ENCODE measurements at regions not wholly inside any gene's neighbourhood (a gene's known extent, or its start where the extent isn't known, plus 50 kb on each side); places are given as distances from the start of the nearest gene placed in this dataset.

- DNase-seq = no peak
Measured at GRCh38 chr2:128970332-128971116, 651.9 kb upstream of the HS6ST1 start.

GRCh38 chr2:128973566-128973965 is 654.9 kb upstream of the HS6ST1 start:
- DNase-seq = no peak

GRCh38 chr2:128978212-128978611 is 659.5 kb upstream of the HS6ST1 start:
- no peak for DNase-seq

- no peak for DNase-seq
Measured at GRCh38 chr2:128979182-128979581, 660.5 kb upstream of the HS6ST1 start.

- DNase-seq = no peak
Measured at GRCh38 chr2:128980475-128980874, 661.8 kb upstream of the HS6ST1 start.

GRCh38 chr2:128981353-128981752 is 662.7 kb upstream of the HS6ST1 start:
- DNase-seq = no peak

GRCh38 chr2:128982001-128982400 is 663.3 kb upstream of the HS6ST1 start:
- DNase-seq = no peak

GRCh38 chr2:128982670-128983069 is 664.0 kb upstream of the HS6ST1 start:
- DNase-seq = no peak

- DNase-seq = no peak
Measured at GRCh38 chr2:128983094-128983493, 664.4 kb upstream of the HS6ST1 start.

GRCh38 chr2:128984081-128984480 is 665.4 kb upstream of the HS6ST1 start:
- DNase-seq = no peak

GRCh38 chr2:128984855-128985254 is 666.2 kb upstream of the HS6ST1 start:
- no peak for DNase-seq

GRCh38 chr2:128986026-128986715 is 667.5 kb upstream of the HS6ST1 start:
- no peak for DNase-seq

- no peak for DNase-seq
Measured at GRCh38 chr2:128986867-128987268, 668.2 kb upstream of the HS6ST1 start.

- no peak for DNase-seq
Measured at GRCh38 chr2:128988326-128988725, 669.7 kb upstream of the HS6ST1 start.

- DNase-seq = no peak
Measured at GRCh38 chr2:128988967-128989366, 670.3 kb upstream of the HS6ST1 start.

- DNase-seq = no peak
Measured at GRCh38 chr2:128995086-128995485, 676.4 kb upstream of the HS6ST1 start.

- no peak for DNase-seq
Measured at GRCh38 chr2:128996078-128996477, 677.4 kb upstream of the HS6ST1 start.

- no peak for DNase-seq
Measured at GRCh38 chr2:128997166-128997866, 678.6 kb upstream of the HS6ST1 start.

- DNase-seq = no peak
Measured at GRCh38 chr2:129001926-129002325, 683.3 kb upstream of the HS6ST1 start.

GRCh38 chr2:129002751-129003150 is 684.1 kb upstream of the HS6ST1 start:
- DNase-seq = no peak

GRCh38 chr2:129004485-129004884 is 685.8 kb upstream of the HS6ST1 start:
- no peak for DNase-seq

GRCh38 chr2:129004940-129005490 is 686.3 kb upstream of the HS6ST1 start:
- no peak for DNase-seq

- DNase-seq = no peak
Measured at GRCh38 chr2:129006135-129006886, 687.6 kb upstream of the HS6ST1 start.
